GM06990 (cell line): ENCODE measurements at regions not wholly inside any gene's neighbourhood (a gene's known extent, or its start where the extent isn't known, plus 50 kb on each side); places are given as distances from the start of the nearest gene placed in this dataset.

ENCODE experiments used
- DNase-seq: peaks from one replicate; pipeline ENCODE4 v3.0.0-alpha.2; 2011; ENCODE audit not compliant: insufficient read length; ENCODE audit errors: extremely low read depth
- H3K27me3 ChIP-seq: replicated peaks from 2 replicates; pipeline ENCODE4 v1.6.0; 2011; ENCODE audit warnings: low read length; ENCODE audit not compliant: control insufficient read depth, insufficient read depth
- H3K36me3 ChIP-seq: 2 replicates; pipeline ENCODE4 v1.5.1; 2011; ENCODE audit warnings: low read length; ENCODE audit not compliant: control insufficient read depth, insufficient read depth
- H3K4me3 ChIP-seq: replicated peaks from 2 replicates; pipeline ENCODE4 v1.5.1; 2011; ENCODE audit warnings: low read depth, mild to moderate bottlenecking, control low read depth, low read length
- TF ChIP-seq, protein P1 (sequence below): IDR thresholded peaks from 2 replicates; pipeline ENCODE4 v1.5.1; 2011; ENCODE audit warnings: low read length, control low read depth, mild to moderate bottlenecking, inconsistent platforms; ENCODE audit not compliant: insufficient read depth, poor library complexity, severe bottlenecking

GRCh38 chr12:84632556-84632955 lies 280.0 kb downstream of the SLC6A15 start:
- DNase-seq: no peak
- TF ChIP-seq, protein P1, sequence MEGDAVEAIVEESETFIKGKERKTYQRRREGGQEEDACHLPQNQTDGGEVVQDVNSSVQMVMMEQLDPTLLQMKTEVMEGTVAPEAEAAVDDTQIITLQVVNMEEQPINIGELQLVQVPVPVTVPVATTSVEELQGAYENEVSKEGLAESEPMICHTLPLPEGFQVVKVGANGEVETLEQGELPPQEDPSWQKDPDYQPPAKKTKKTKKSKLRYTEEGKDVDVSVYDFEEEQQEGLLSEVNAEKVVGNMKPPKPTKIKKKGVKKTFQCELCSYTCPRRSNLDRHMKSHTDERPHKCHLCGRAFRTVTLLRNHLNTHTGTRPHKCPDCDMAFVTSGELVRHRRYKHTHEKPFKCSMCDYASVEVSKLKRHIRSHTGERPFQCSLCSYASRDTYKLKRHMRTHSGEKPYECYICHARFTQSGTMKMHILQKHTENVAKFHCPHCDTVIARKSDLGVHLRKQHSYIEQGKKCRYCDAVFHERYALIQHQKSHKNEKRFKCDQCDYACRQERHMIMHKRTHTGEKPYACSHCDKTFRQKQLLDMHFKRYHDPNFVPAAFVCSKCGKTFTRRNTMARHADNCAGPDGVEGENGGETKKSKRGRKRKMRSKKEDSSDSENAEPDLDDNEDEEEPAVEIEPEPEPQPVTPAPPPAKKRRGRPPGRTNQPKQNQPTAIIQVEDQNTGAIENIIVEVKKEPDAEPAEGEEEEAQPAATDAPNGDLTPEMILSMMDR: no peak
- Histone ChIP-seq H3K4me3 (no peak overlapping the region), H3K36me3 (no peaks in the 10 kb centered on the region), H3K27me3 (no peaks in the 10 kb centered on the region)

- Histone ChIP-seq H3K4me3 (no peak overlapping the region), H3K27me3 (no peaks in the 10 kb centered on the region), H3K36me3 (no peaks in the 10 kb centered on the region)
- TF ChIP-seq, protein P1: no peak
- DNase-seq: no peak
Observed at GRCh38 chr12:84631020-84631419, 281.6 kb downstream of the SLC6A15 start.

DNA sequence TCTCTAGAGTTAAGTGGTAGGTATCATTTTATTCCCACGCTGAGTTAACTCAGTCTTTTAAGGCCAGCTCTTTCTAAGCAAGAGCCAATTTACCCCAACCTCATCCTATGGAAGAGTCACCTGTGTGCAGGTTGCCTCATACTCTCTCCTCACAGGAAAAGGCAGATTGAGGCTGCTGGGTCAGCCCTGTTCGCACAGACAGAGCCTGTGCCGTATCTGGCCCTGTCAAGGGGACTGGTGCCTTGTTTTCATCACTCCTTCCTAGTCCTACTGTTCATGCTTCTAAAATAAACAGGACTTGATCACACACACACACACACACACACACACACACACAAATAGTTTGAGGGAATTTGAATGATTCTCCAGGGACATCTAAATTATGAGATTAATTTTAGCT lies 285.0 kb downstream of the SLC6A15 start:
- H3K36me3 ChIP-seq: no peaks in the 10 kb centered on the region
- no peak overlapping the region for H3K4me3 ChIP-seq
- TF ChIP-seq, protein P1: no peak
- DNase-seq: no peak
- H3K27me3 ChIP-seq: no peaks in the 10 kb centered on the region

- DNase-seq: no peak
- TF ChIP-seq, protein P1: no peak
- no peaks in the 10 kb centered on the region for H3K36me3 ChIP-seq
- H3K27me3 ChIP-seq: no peaks in the 10 kb centered on the region
- no peak overlapping the region for H3K4me3 ChIP-seq
Observed at GRCh38 chr12:84624601-84625000, 288.0 kb downstream of the SLC6A15 start.

DNA sequence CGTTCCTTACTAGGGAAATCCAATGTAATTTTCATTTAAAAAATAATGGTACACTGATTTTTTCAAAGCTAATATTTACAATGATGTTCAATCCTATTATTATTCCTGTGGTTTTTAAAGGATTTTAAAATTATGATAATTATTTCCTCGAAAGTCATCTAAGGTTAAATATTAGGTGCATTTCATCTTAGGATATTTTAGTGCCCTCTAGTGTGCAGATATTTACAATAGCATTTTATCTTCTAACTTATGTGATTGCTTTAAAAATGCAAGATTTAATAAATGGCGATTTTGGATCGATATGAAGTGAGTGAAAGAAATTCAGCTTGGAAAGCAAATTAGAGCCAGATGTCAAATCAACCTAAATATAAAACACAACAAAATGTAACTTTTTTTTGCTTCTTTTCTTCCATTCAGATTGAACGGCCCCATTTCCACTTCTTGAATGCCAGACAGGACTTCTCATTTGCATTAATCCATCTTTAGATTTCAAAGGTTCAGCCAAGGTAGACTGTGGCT lies 293.5 kb downstream of the SLC6A15 start:
- TF ChIP-seq, protein P1: peak; percentile 6
- Histone ChIP-seq H3K27me3 (no peaks in the 10 kb centered on the region), H3K36me3 (no peaks in the 10 kb centered on the region), H3K4me3 (no peak overlapping the region)
- DNase-seq: no peak
